Ovary (tissue), 3 donors: ENCODE measurements at regions not wholly inside any gene's neighbourhood (a gene's known extent, or its start where the extent isn't known, plus 50 kb on each side); places are given as distances from the start of the nearest gene placed in this dataset.

Experiments
- EP300 ChIP-seq: sonication (generic); formaldehyde crosslinking; IDR thresholded peaks from one replicate; pipeline ENCODE4 v1.6.1; 2017; ENCODE audit warnings: antibody characterized with exemption
- TF ChIP-seq, protein P1 (sequence below), 3 donors: fragments of 450-650 bp in 2 of 3; fragments of 200-600 bp in 1 of 3; IDR thresholded peaks; one replicate each; pipeline versions ENCODE4 v1.5.1 to v1.8.0; 2016 to 2022; ENCODE audit warnings: antibody characterized with exemption in 3 of 3, mild to moderate bottlenecking in 1 of 3
- donor health status: DM: no; HTN: no; CAD: no.

DNA sequence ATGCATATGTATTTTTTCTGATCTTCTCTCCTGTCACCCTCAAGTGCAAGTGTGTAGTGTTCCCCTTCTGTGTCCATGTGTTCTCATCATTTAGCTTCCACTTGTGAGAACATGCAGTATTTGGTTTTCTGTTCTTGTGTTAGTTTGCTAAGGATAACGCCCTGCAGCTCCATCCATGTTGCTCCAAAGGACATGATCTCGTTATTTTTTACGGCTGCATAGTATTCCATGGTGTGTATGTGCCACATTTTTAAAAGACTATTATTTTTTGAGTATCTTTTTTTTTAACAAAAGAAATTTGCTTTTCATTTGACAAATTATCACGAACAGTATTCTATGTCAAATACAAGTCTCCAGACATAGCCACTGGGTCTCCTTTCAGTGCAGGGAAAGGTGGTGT lies 110.1 kb upstream of the ZNF746 start:
- TF ChIP-seq, protein P1, sequence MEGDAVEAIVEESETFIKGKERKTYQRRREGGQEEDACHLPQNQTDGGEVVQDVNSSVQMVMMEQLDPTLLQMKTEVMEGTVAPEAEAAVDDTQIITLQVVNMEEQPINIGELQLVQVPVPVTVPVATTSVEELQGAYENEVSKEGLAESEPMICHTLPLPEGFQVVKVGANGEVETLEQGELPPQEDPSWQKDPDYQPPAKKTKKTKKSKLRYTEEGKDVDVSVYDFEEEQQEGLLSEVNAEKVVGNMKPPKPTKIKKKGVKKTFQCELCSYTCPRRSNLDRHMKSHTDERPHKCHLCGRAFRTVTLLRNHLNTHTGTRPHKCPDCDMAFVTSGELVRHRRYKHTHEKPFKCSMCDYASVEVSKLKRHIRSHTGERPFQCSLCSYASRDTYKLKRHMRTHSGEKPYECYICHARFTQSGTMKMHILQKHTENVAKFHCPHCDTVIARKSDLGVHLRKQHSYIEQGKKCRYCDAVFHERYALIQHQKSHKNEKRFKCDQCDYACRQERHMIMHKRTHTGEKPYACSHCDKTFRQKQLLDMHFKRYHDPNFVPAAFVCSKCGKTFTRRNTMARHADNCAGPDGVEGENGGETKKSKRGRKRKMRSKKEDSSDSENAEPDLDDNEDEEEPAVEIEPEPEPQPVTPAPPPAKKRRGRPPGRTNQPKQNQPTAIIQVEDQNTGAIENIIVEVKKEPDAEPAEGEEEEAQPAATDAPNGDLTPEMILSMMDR (IDR thresholded peaks at IDR 0.05): no peak
- TF ChIP-seq EP300: no peak
